Activated naive CD8-positive, alpha-beta T cell treated with anti-CD3 and anti-CD28 coated beads, Interleukin-2, amount 50 U/mL, for 24 hours (primary cell): ENCODE measurements at regions not wholly inside any gene's neighbourhood (a gene's known extent, or its start where the extent isn't known, plus 50 kb on each side); places are given as distances from the start of the nearest gene placed in this dataset.
"Not testable (repeated sequence)": the region's sequence is repeated elsewhere in the genome, so short reads cannot be mapped to it uniquely, and the experiment has no call there.

Experiments used
- ATAC-seq: fragments of 150-1000 bp; cut with Tn5 transposase; one replicate; pipeline ENCODE4 v1.10.0; 2021
- DNase-seq: peaks from one replicate; pipeline ENCODE4 v3.0.0; 2021
- H3K27ac Mint-ChIP-seq: one replicate; pipeline ENCODE4 v1.8.0; 2021; ENCODE audit warnings: mild to moderate bottlenecking, mixed read lengths
- H3K27me3 Mint-ChIP-seq: one replicate; pipeline ENCODE4 v1.8.0; 2021; ENCODE audit warnings: mixed read lengths
- H3K36me3 Mint-ChIP-seq: one replicate; pipeline ENCODE4 v1.8.0; 2021; ENCODE audit warnings: low read depth, mixed read lengths
- H3K4me1 Mint-ChIP-seq: one replicate; pipeline ENCODE4 v1.8.0; 2021; ENCODE audit warnings: mixed read lengths
- H3K4me3 Mint-ChIP-seq: one replicate; pipeline ENCODE4 v1.8.0; 2021; ENCODE audit warnings: mild to moderate bottlenecking, moderate library complexity, mixed read lengths
- H3K9me3 Mint-ChIP-seq: one replicate; pipeline ENCODE4 v1.8.0; 2021; ENCODE audit warnings: mixed read lengths

- DNase-seq (no peak), ATAC-seq (no peak)
- H3K36me3 Mint-ChIP-seq = no peaks in the 10 kb centered on the region
- H3K4me3 Mint-ChIP-seq = no peak overlapping the region
- no peak overlapping the region for H3K27ac Mint-ChIP-seq
- H3K27me3 Mint-ChIP-seq = no peaks in the 10 kb centered on the region
- peaks cover 25% of the 10 kb centered on the region for H3K9me3 Mint-ChIP-seq
- H3K4me1 Mint-ChIP-seq = no peaks in the 10 kb centered on the region
Measured at GRCh38 chr3:74978684-74979083, 364.2 kb upstream of the CNTN3 start.

- not testable (repeated sequence) for H3K27me3 Mint-ChIP-seq, H3K4me3 Mint-ChIP-seq, ATAC-seq, H3K27ac Mint-ChIP-seq, H3K36me3 Mint-ChIP-seq, DNase-seq, H3K4me1 Mint-ChIP-seq
- peaks cover 13% of the 10 kb centered on the region for H3K9me3 Mint-ChIP-seq
Measured at GRCh38 chr3:74985028-74985904, 370.8 kb upstream of the CNTN3 start.

GRCh38 chr3:74988095-74988494 is 373.6 kb upstream of the CNTN3 start:
- ATAC-seq (no peak), DNase-seq (no peak)
- Mint-ChIP-seq H3K36me3 (no peaks in the 10 kb centered on the region), H3K4me3 (no peak overlapping the region), H3K27me3 (no peaks in the 10 kb centered on the region), H3K4me1 (no peaks in the 10 kb centered on the region), H3K27ac (no peak overlapping the region), H3K9me3 (peaks cover 10% of the 10 kb centered on the region)

- Mint-ChIP-seq H3K4me3 (no peak overlapping the region), H3K9me3 (peaks cover 10% of the 10 kb centered on the region), H3K27me3 (no peaks in the 10 kb centered on the region), H3K27ac (no peak overlapping the region), H3K4me1 (no peaks in the 10 kb centered on the region), H3K36me3 (no peaks in the 10 kb centered on the region)
- ATAC-seq (no peak), DNase-seq (no peak)
Measured at GRCh38 chr3:74992898-74993297, 378.4 kb upstream of the CNTN3 start.

- H3K36me3 Mint-ChIP-seq = no peaks in the 10 kb centered on the region
- ATAC-seq (no peak), DNase-seq (no peak)
- no peaks in the 10 kb centered on the region for H3K4me1 Mint-ChIP-seq
- H3K4me3 Mint-ChIP-seq = no peak overlapping the region
- no peaks in the 10 kb centered on the region for H3K27me3 Mint-ChIP-seq
- peaks cover 9% of the 10 kb centered on the region for H3K9me3 Mint-ChIP-seq
- H3K27ac Mint-ChIP-seq = no peak overlapping the region
Measured at GRCh38 chr3:75001330-75001729, 386.9 kb upstream of the CNTN3 start.

- Mint-ChIP-seq H3K4me3 (no peak overlapping the region), H3K36me3 (no peaks in the 10 kb centered on the region), H3K27ac (no peak overlapping the region), H3K27me3 (no peaks in the 10 kb centered on the region), H3K4me1 (no peaks in the 10 kb centered on the region), H3K9me3 (no peaks in the 10 kb centered on the region)
- ATAC-seq (no peak), DNase-seq (no peak)
Measured at GRCh38 chr3:75012791-75013331, 398.4 kb upstream of the CNTN3 start.

- no peak overlapping the region for H3K27ac Mint-ChIP-seq
- no peaks in the 10 kb centered on the region for H3K9me3 Mint-ChIP-seq
- H3K4me3 Mint-ChIP-seq = no peak overlapping the region
- H3K36me3 Mint-ChIP-seq = no peaks in the 10 kb centered on the region
- no peaks in the 10 kb centered on the region for H3K27me3 Mint-ChIP-seq
- DNase-seq (no peak), ATAC-seq (no peak)
- no peaks in the 10 kb centered on the region for H3K4me1 Mint-ChIP-seq
Measured at GRCh38 chr3:75014008-75014407, 399.5 kb upstream of the CNTN3 start.

- Mint-ChIP-seq H3K4me3 (no peak overlapping the region), H3K27me3 (no peaks in the 10 kb centered on the region), H3K27ac (no peak overlapping the region), H3K9me3 (no peaks in the 10 kb centered on the region), H3K4me1 (no peaks in the 10 kb centered on the region), H3K36me3 (no peaks in the 10 kb centered on the region)
- ATAC-seq = no peak
- no peak for DNase-seq
Measured at GRCh38 chr3:75015280-75015679, 400.8 kb upstream of the CNTN3 start.

- no peaks in the 10 kb centered on the region for H3K4me1 Mint-ChIP-seq
- no peaks in the 10 kb centered on the region for H3K36me3 Mint-ChIP-seq
- ATAC-seq = no peak
- H3K4me3 Mint-ChIP-seq = no peak overlapping the region
- peaks cover 4% of the 10 kb centered on the region for H3K9me3 Mint-ChIP-seq
- DNase-seq = no peak
- H3K27me3 Mint-ChIP-seq = no peaks in the 10 kb centered on the region
- no peak overlapping the region for H3K27ac Mint-ChIP-seq
Measured at GRCh38 chr3:75035146-75035545, 420.7 kb upstream of the CNTN3 start.

GRCh38 chr3:75042941-75043340 is 428.5 kb upstream of the CNTN3 start:
- H3K27me3 Mint-ChIP-seq = no peaks in the 10 kb centered on the region
- no peak overlapping the region for H3K27ac Mint-ChIP-seq
- peaks cover 28% of the 10 kb centered on the region for H3K9me3 Mint-ChIP-seq
- ATAC-seq (no peak), DNase-seq (no peak)
- H3K36me3 Mint-ChIP-seq = no peaks in the 10 kb centered on the region
- H3K4me1 Mint-ChIP-seq = no peaks in the 10 kb centered on the region
- H3K4me3 Mint-ChIP-seq = no peak overlapping the region

- Mint-ChIP-seq H3K9me3 (peaks cover 7% of the 10 kb centered on the region), H3K27me3 (no peaks in the 10 kb centered on the region), H3K36me3 (no peaks in the 10 kb centered on the region), H3K4me3 (no peak overlapping the region), H3K4me1 (no peaks in the 10 kb centered on the region), H3K27ac (no peak overlapping the region)
- ATAC-seq (no peak), DNase-seq (no peak)
Measured at GRCh38 chr3:75048650-75049049, 434.2 kb upstream of the CNTN3 start.

- Mint-ChIP-seq H3K36me3 (no peaks in the 10 kb centered on the region), H3K27me3 (no peaks in the 10 kb centered on the region), H3K9me3 (peaks cover 7% of the 10 kb centered on the region), H3K4me1 (no peaks in the 10 kb centered on the region), H3K27ac (no peak overlapping the region), H3K4me3 (no peak overlapping the region)
- DNase-seq = no peak
- no peak for ATAC-seq
Measured at GRCh38 chr3:75049533-75049932, 435.1 kb upstream of the CNTN3 start.

- Mint-ChIP-seq H3K4me3 (no peak overlapping the region), H3K4me1 (no peaks in the 10 kb centered on the region), H3K9me3 (peaks cover 13% of the 10 kb centered on the region), H3K27me3 (no peaks in the 10 kb centered on the region), H3K27ac (no peak overlapping the region), H3K36me3 (no peaks in the 10 kb centered on the region)
- ATAC-seq (no peak), DNase-seq (no peak)
Measured at GRCh38 chr3:75059120-75059519, 444.7 kb upstream of the CNTN3 start.

- Mint-ChIP-seq H3K27me3 (no peaks in the 10 kb centered on the region), H3K4me1 (no peaks in the 10 kb centered on the region), H3K4me3 (no peak overlapping the region), H3K27ac (no peak overlapping the region), H3K9me3 (peaks cover 15% of the 10 kb centered on the region), H3K36me3 (no peaks in the 10 kb centered on the region)
- no peak for ATAC-seq
- DNase-seq = no peak
Measured at GRCh38 chr3:75061806-75062205, 447.3 kb upstream of the CNTN3 start.

- DNase-seq = no peak
- Mint-ChIP-seq H3K4me1 (no peaks in the 10 kb centered on the region), H3K27ac (no peak overlapping the region), H3K36me3 (no peaks in the 10 kb centered on the region), H3K9me3 (peaks cover 17% of the 10 kb centered on the region), H3K4me3 (no peak overlapping the region), H3K27me3 (no peaks in the 10 kb centered on the region)
- ATAC-seq = no peak
Measured at GRCh38 chr3:75075158-75075557, 460.7 kb upstream of the CNTN3 start.
